WTC11 (cell line): ENCODE measurements at regions not wholly inside any gene's neighbourhood (a gene's known extent, or its start where the extent isn't known, plus 50 kb on each side); places are given as distances from the start of the nearest gene placed in this dataset.

Experiments
- ATAC-seq: fragments of 200-7000 bp; cut with Tn5 transposase; 2 replicates; pipeline ENCODE4 v1.10.0; 2021; ENCODE audit warnings: mild to moderate bottlenecking, moderate library complexity
- CTCF ChIA-PET: fragments of 300-600 bp; sonication (Branson Sonifier 250); formaldehyde crosslinking; loops from one replicate; lab custom pipeline; 2021; ENCODE audit warnings: antibody characterized with exemption; lab: Charles Lee
- POLR2A ChIA-PET: fragments of 350-600 bp; sonication (Branson Sonifier 250); formaldehyde crosslinking; loops from one replicate; lab custom pipeline; 2021; ENCODE audit warnings: antibody characterized with exemption; lab: Charles Lee
- DNase-seq: peaks from one replicate; pipeline ENCODE4 v3.0.0; 2021; ENCODE audit warnings: low spot score
- H3K27ac Mint-ChIP-seq: 2 replicates; pipeline ENCODE4 v1.8.0; 2021; ENCODE audit warnings: mixed read lengths
- H3K27me3 Mint-ChIP-seq: 2 replicates; pipeline ENCODE4 v1.8.0; 2021; ENCODE audit warnings: low read depth, mild to moderate bottlenecking, moderate library complexity, mixed read lengths
- H3K36me3 Mint-ChIP-seq: 2 replicates; pipeline ENCODE4 v1.8.0; 2021; ENCODE audit warnings: mixed read lengths
- H3K4me1 Mint-ChIP-seq: 2 replicates; pipeline ENCODE4 v1.8.0; 2022; ENCODE audit warnings: mixed read lengths
- H3K4me3 Mint-ChIP-seq: 2 replicates; pipeline ENCODE4 v1.8.0; 2021; ENCODE audit warnings: mild to moderate bottlenecking, moderate library complexity, mixed read lengths
- H3K9me3 Mint-ChIP-seq: 2 replicates; pipeline ENCODE4 v1.8.0; 2021; ENCODE audit warnings: mixed read lengths
- ATF3 ChIP-seq: sonication (generic); formaldehyde crosslinking; conservative IDR thresholded peaks from 2 replicates; pipeline ENCODE4 v1.8.1; 2022; ENCODE audit warnings: mild to moderate bottlenecking, missing genetic modification reagents
- CREM ChIP-seq: sonication (generic); formaldehyde crosslinking; IDR thresholded peaks from 2 replicates; pipeline ENCODE4 v1.8.1; 2022; ENCODE audit warnings: mild to moderate bottlenecking, missing genetic modification reagents, moderate library complexity
- E2F4 ChIP-seq: sonication (generic); formaldehyde crosslinking; IDR thresholded peaks from 2 replicates; pipeline ENCODE4 v1.8.1; 2022; ENCODE audit warnings: low read depth, mild to moderate bottlenecking, moderate library complexity, missing genetic modification reagents, borderline replicate concordance
- E2F5 ChIP-seq: sonication (generic); formaldehyde crosslinking; IDR thresholded peaks from 2 replicates; pipeline ENCODE4 v1.8.1; 2022; ENCODE audit warnings: mild to moderate bottlenecking, moderate library complexity, missing genetic modification reagents
- EMX1 ChIP-seq: fragments of 250-450 bp; sonication (Bioruptor Pico); IDR thresholded peaks from 2 replicates; pipeline ENCODE4 v1.8.0; 2021; ENCODE audit warnings: mild to moderate bottlenecking
- ETV6 ChIP-seq: sonication (generic); formaldehyde crosslinking; IDR thresholded peaks from 2 replicates; pipeline ENCODE4 v1.8.1; 2022; ENCODE audit warnings: mild to moderate bottlenecking, missing genetic modification reagents
- FOXK1 ChIP-seq: sonication (generic); formaldehyde crosslinking; IDR thresholded peaks from 2 replicates; pipeline ENCODE4 v1.8.0; 2022; ENCODE audit warnings: mild to moderate bottlenecking, moderate library complexity, missing genetic modification reagents
- GABPB1 ChIP-seq: sonication (generic); formaldehyde crosslinking; IDR thresholded peaks from 2 replicates; pipeline ENCODE4 v1.8.1; 2023; ENCODE audit warnings: mild to moderate bottlenecking, missing genetic modification reagents
- GRHL2 ChIP-seq: fragments of 250-450 bp; sonication (Bioruptor Pico); IDR thresholded peaks from 2 replicates; pipeline ENCODE4 v1.8.0; 2022; ENCODE audit warnings: mild to moderate bottlenecking, moderate library complexity; ENCODE audit not compliant: insufficient replicate concordance, severe bottlenecking
- IRF2 ChIP-seq: sonication (generic); formaldehyde crosslinking; IDR thresholded peaks from 2 replicates; pipeline ENCODE4 v1.8.0; 2022; ENCODE audit warnings: low read depth, missing genetic modification reagents, borderline replicate concordance
- JAZF1 ChIP-seq: fragments of 250-450 bp; sonication (Bioruptor Pico); IDR thresholded peaks from 2 replicates; pipeline ENCODE4 v1.9.0; 2021; ENCODE audit warnings: moderate library complexity, mild to moderate bottlenecking, inconsistent platforms
- MYBL2 ChIP-seq: sonication (generic); formaldehyde crosslinking; IDR thresholded peaks from 2 replicates; pipeline ENCODE4 v1.8.1; 2023; ENCODE audit warnings: mild to moderate bottlenecking, moderate library complexity, missing genetic modification reagents
- NFATC4 ChIP-seq: fragments of 250-450 bp; sonication (Bioruptor Pico); IDR thresholded peaks from 2 replicates; pipeline ENCODE4 v1.9.0; 2021; ENCODE audit warnings: mild to moderate bottlenecking
- NFYB ChIP-seq: sonication (generic); formaldehyde crosslinking; conservative IDR thresholded peaks from 2 replicates; pipeline ENCODE4 v1.8.0; 2022; ENCODE audit warnings: low read depth, missing genetic modification reagents
- OVOL2 ChIP-seq: fragments of 250-450 bp; sonication (Bioruptor Pico); IDR thresholded peaks from 2 replicates; pipeline ENCODE4 v1.9.0; 2021; ENCODE audit warnings: mild to moderate bottlenecking, borderline replicate concordance
- PREB ChIP-seq: sonication (generic); formaldehyde crosslinking; IDR thresholded peaks from 2 replicates; pipeline ENCODE4 v1.8.1; 2022; ENCODE audit warnings: mild to moderate bottlenecking, missing genetic modification reagents, moderate library complexity, borderline replicate concordance
- PRRX2 ChIP-seq: fragments of 250-450 bp; sonication (Bioruptor Pico); IDR thresholded peaks from 2 replicates; pipeline ENCODE4 v1.8.0; 2021; ENCODE audit warnings: mild to moderate bottlenecking
- RELA ChIP-seq: sonication (generic); formaldehyde crosslinking; IDR thresholded peaks from 2 replicates; pipeline ENCODE4 v1.8.1; 2022; ENCODE audit warnings: missing genetic modification reagents, mild to moderate bottlenecking, borderline replicate concordance
- RORB ChIP-seq: fragments of 250-450 bp; sonication (Bioruptor Pico); IDR thresholded peaks from 2 replicates; pipeline ENCODE4 v1.9.0; 2021; ENCODE audit warnings: mild to moderate bottlenecking
- TCF7 ChIP-seq: sonication (generic); formaldehyde crosslinking; IDR thresholded peaks from 2 replicates; pipeline ENCODE4 v1.8.0; 2022; ENCODE audit warnings: mild to moderate bottlenecking, low read depth, missing genetic modification reagents, moderate library complexity
- ZMAT4 ChIP-seq: fragments of 250-450 bp; sonication (Bioruptor Pico); IDR thresholded peaks from 2 replicates; pipeline ENCODE4 v1.9.0; 2021; ENCODE audit warnings: mild to moderate bottlenecking
- TF ChIP-seq, protein P1 (sequence below): sonication (generic); formaldehyde crosslinking; IDR thresholded peaks from 2 replicates; pipeline ENCODE4 v1.8.1; 2023; ENCODE audit warnings: mild to moderate bottlenecking, missing genetic modification reagents, moderate library complexity
- TF ChIP-seq, protein P2 (sequence below): sonication (generic); formaldehyde crosslinking; IDR thresholded peaks from 2 replicates; pipeline ENCODE4 v1.8.0; 2023; ENCODE audit warnings: mild to moderate bottlenecking, missing genetic modification reagents

GRCh38 chr2:38434595-38434994 is 57.5 kb upstream of the ATL2 start:
- DNase-seq = no peak
- no peak for ATAC-seq
- H3K9me3 Mint-ChIP-seq = peaks cover 9% of the 10 kb centered on the region
- H3K27me3 Mint-ChIP-seq = peaks cover 15% of the 10 kb centered on the region
- peaks cover 42% of the 10 kb centered on the region for H3K4me1 Mint-ChIP-seq
- H3K27ac Mint-ChIP-seq = no peak overlapping the region
- 0 out of 2 replicates have a peak, but pooled peaks cover 4% of the 10 kb centered on the region for H3K36me3 Mint-ChIP-seq
- TF ChIP-seq TCF7 (CRISPR knock-in tag) (no peak), PREB (CRISPR knock-in tag) (no peak), RORB (no peak), MYBL2 (CRISPR knock-in tag) (no peak), GRHL2 (CRISPR knock-in tag) (no peak), NFATC4 (no peak), CREM (no peak), FOXK1 (CRISPR knock-in tag) (no peak), ZMAT4 (no peak), RELA (CRISPR knock-in tag) (no peak), JAZF1 (CRISPR knock-in tag) (no peak), IRF2 (CRISPR knock-in tag) (no peak), NFYB (CRISPR knock-in tag) (no peak), PRRX2 (CRISPR knock-in tag) (no peak)
- H3K4me3 Mint-ChIP-seq = no peak overlapping the region
- ChIA-PET POLR2A (no interaction called here), CTCF (no interaction called here)

- Mint-ChIP-seq H3K27me3 (peaks cover 15% of the 10 kb centered on the region), H3K4me1 (peaks cover 40% of the 10 kb centered on the region), H3K9me3 (peaks cover 9% of the 10 kb centered on the region), H3K27ac (no peak overlapping the region), H3K4me3 (no peak overlapping the region), H3K36me3 (0 out of 2 replicates have a peak, but pooled peaks cover 4% of the 10 kb centered on the region)
- POLR2A ChIA-PET = no interaction called here
- no peak for DNase-seq
- TF ChIP-seq ZMAT4 (no peak), PRRX2 (CRISPR knock-in tag) (no peak), E2F4 (CRISPR knock-in tag) (no peak), GABPB1 (no peak)
- TF ChIP-seq, protein P1, sequence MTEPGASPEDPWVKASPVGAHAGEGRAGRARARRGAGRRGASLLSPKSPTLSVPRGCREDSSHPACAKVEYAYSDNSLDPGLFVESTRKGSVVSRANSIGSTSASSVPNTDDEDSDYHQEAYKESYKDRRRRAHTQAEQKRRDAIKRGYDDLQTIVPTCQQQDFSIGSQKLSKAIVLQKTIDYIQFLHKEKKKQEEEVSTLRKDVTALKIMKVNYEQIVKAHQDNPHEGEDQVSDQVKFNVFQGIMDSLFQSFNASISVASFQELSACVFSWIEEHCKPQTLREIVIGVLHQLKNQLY (CRISPR knock-in tag) = no peak
- no peak for ATAC-seq
- CTCF ChIA-PET = no interaction called here
Observed at GRCh38 chr2:38433607-38433975, 56.5 kb upstream of the ATL2 start.

DNA sequence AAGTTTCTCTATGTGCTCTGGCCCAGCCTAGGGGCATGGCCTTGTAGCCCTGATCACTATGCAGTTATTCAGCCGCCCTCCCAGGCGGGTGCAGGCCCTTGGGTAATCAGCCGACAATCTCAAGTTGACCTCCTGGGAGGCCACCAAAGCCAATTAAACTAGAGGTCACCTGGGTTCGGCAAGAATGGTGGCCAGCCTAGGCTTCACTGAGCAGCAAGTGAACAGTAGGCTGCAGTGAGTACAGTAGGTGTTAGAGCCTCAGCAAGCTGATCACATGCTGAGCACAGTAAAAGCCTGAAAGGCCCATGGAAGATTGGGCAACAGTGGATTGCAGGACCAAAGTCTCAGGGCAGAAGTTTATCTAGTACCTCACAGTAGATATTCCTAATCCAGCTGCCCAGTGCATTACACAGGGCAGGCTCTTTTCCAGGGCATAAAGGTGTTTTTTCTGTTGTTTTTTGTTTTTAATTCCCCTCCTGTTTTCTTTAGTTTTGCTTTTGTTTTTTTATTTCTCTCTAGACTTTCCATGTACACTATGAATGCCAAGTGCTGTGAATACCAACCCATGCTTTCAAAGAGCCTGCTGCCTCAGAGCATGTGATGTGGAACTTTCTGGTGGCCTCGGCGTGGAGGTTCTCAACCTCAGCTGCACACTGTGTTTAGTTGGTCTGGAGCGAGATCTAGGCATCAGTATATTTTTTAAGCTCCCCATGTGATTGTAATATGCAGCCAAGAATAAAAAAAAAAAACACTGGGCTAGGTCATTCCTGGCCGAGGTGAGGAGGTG is 55.9 kb upstream of the ATL2 start:
- CTCF ChIA-PET = interaction anchor here (1.3 kb wide), 1 partner anchor 57 kb away, joined by 4 read pairs; no protein-coding TSS in a partner anchor
- Mint-ChIP-seq H3K27ac (no peak overlapping the region), H3K9me3 (peaks cover 9% of the 10 kb centered on the region), H3K36me3 (0 out of 2 replicates have a peak, but pooled peaks cover 4% of the 10 kb centered on the region), H3K4me1 (peaks cover 44% of the 10 kb centered on the region), H3K27me3 (peaks cover 15% of the 10 kb centered on the region), H3K4me3 (no peak overlapping the region)
- POLR2A ChIA-PET = no interaction called here
- TF ChIP-seq ATF3 (no peak), ETV6 (no peak), EMX1 (CRISPR knock-in tag) (no peak), GABPB1 (peak; percentile 91), OVOL2 (CRISPR knock-in tag) (no peak), FOXK1 (CRISPR knock-in tag) (no peak), MYBL2 (CRISPR knock-in tag) (no peak), E2F5 (no peak)
- TF ChIP-seq, protein P2, sequence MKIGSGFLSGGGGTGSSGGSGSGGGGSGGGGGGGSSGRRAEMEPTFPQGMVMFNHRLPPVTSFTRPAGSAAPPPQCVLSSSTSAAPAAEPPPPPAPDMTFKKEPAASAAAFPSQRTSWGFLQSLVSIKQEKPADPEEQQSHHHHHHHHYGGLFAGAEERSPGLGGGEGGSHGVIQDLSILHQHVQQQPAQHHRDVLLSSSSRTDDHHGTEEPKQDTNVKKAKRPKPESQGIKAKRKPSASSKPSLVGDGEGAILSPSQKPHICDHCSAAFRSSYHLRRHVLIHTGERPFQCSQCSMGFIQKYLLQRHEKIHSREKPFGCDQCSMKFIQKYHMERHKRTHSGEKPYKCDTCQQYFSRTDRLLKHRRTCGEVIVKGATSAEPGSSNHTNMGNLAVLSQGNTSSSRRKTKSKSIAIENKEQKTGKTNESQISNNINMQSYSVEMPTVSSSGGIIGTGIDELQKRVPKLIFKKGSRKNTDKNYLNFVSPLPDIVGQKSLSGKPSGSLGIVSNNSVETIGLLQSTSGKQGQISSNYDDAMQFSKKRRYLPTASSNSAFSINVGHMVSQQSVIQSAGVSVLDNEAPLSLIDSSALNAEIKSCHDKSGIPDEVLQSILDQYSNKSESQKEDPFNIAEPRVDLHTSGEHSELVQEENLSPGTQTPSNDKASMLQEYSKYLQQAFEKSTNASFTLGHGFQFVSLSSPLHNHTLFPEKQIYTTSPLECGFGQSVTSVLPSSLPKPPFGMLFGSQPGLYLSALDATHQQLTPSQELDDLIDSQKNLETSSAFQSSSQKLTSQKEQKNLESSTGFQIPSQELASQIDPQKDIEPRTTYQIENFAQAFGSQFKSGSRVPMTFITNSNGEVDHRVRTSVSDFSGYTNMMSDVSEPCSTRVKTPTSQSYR (CRISPR knock-in tag) = no peak
- ATAC-seq (peak; percentile 36), DNase-seq (peak; percentile 19)
